ENCODE measurements at regions not wholly inside any gene's neighbourhood (a gene's known extent, or its start where the extent isn't known, plus 50 kb on each side); places are given as distances from the start of the nearest gene placed in this dataset.

DNA sequence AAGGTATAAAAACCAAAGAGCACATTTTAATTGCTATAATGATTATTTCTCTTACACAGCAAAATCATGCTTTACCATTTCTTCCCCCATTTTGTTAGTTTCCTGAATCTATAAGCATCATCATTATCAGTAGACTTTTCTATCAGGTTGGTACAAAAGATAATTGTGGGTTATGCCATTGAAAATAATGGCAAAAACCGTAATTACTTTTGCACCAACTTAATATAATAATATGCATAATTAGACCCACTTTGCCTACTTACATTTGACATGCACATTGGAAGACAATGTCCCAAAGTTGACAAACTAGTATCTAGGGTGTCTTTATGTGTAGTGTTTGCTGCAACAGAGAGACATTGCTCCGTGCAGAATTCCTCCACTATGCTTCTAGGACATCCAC, 594.2 kb downstream of the LMO4 start:
- H3K4me1 ChIP-seq (ENCODE audit: control insufficient read depth in 4 of 4, insufficient read depth in 4 of 4, low read length in 3 of 4), result no peaks in the 10 kb centered on the region
- no peak overlapping the region for H3K27ac ChIP-seq (ENCODE audit: low read depth in 1 of 2, low read length in 2 of 2)
- no peaks in the 10 kb centered on the region for H3K27me3 ChIP-seq (ENCODE audit: control insufficient read depth in 4 of 4, insufficient read depth in 4 of 4, low read length in 3 of 4)
- 89% methylated on average over 2 of the region's 2 CpGs for WGBS
- H3K9me3 ChIP-seq (ENCODE audit: control insufficient read depth in 4 of 4, low read length in 3 of 4), result no peaks in the 10 kb centered on the region
- H3K4me3 ChIP-seq (ENCODE audit: low read depth in 1 of 3, low read length in 3 of 3), result no peak overlapping the region
- DNase-seq (ENCODE audit: low spot score), result no peak
- TF ChIP-seq SP1 (IDR thresholded peaks at IDR 0.05), result no peak
- TF ChIP-seq RAD21 (IDR thresholded peaks at IDR 0.05), result no peak
- no peak for TF ChIP-seq HNF4A (conservative IDR thresholded peaks at IDR 0.05)
- no peak for TF ChIP-seq FOXA2 (IDR thresholded peaks at IDR 0.05)
- TF ChIP-seq, protein P1, sequence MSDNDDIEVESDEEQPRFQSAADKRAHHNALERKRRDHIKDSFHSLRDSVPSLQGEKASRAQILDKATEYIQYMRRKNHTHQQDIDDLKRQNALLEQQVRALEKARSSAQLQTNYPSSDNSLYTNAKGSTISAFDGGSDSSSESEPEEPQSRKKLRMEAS (IDR thresholded peaks at IDR 0.05), result no peak
- no peak for TF ChIP-seq TAF1 (conservative IDR thresholded peaks at IDR 0.05)
- TF ChIP-seq REST (IDR thresholded peaks at IDR 0.05), result no peak
- no peak for TF ChIP-seq GABPA (IDR thresholded peaks at IDR 0.05 in 1 of 2, conservative IDR thresholded peaks at IDR 0.05 in 1 of 2)
- TF ChIP-seq NR2F2 (IDR thresholded peaks at IDR 0.05), result no peak
- TF ChIP-seq CTCF (IDR thresholded peaks at IDR 0.05; ENCODE audit: low read depth, low read length, missing input control), result no peak
- no peak for TF ChIP-seq EGR1 (IDR thresholded peaks at IDR 0.05; ENCODE audit: low read depth in 2 of 2)
- no peak for TF ChIP-seq ATF3 (IDR thresholded peaks at IDR 0.05)
- no peak for TF ChIP-seq YY1 (IDR thresholded peaks at IDR 0.05)
- no peak overlapping the region for H3K9ac ChIP-seq (ENCODE audit: low read depth in 1 of 2, low read length in 2 of 2)
- no peaks in the 10 kb centered on the region for H3K36me3 ChIP-seq (ENCODE audit: control insufficient read depth in 4 of 4, insufficient read depth in 3 of 4, low read depth in 1 of 4, low read length in 3 of 4)

DNA sequence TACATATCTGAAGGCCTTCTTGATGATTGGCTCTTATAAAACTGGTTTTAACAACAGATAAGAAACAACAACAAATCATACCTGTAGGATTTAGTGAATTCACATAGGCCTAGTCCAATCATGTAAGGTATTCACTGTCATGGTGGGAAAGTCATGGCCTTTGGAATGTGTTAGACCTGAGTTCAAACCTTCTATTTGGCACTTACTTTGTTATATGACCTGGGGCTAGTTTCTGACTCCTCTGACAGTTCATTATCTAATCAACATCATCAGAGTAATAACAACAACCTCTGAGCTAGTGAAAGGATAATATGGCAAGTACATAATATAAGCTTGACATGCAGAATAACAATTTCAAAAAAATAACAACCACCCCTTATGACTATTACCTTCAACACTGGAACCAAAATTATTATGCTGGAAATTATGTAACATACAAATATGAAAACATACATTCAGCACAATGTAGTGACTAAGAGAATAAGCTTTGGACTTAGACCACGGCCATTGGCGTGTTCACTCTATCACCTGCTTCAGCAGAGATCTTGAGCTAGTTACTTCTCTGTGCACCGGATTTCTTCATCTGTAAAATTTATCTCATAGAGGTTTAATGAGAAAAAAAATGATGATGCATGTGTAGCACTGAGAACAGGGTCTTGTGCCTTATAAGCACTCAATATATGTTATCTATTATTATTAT, 597.6 kb downstream of the LMO4 start:
- Histone ChIP-seq H3K9ac (ENCODE audit: low read depth in 1 of 2, low read length in 2 of 2) (no peak overlapping the region), H3K4me3 (ENCODE audit: low read depth in 1 of 3, low read length in 3 of 3) (no peak overlapping the region), H3K4me1 (ENCODE audit: control insufficient read depth in 4 of 4, insufficient read depth in 4 of 4, low read length in 3 of 4) (peaks cover 0 to 9% (median 2%) of the 10 kb centered on the region in 4 donors), H3K27ac (ENCODE audit: low read depth in 1 of 2, low read length in 2 of 2) (no peak overlapping the region), H3K9me3 (ENCODE audit: control insufficient read depth in 4 of 4, low read length in 3 of 4) (no peaks in the 10 kb centered on the region), H3K36me3 (ENCODE audit: control insufficient read depth in 4 of 4, insufficient read depth in 3 of 4, low read depth in 1 of 4, low read length in 3 of 4) (no peaks in the 10 kb centered on the region), H3K27me3 (ENCODE audit: control insufficient read depth in 4 of 4, insufficient read depth in 4 of 4, low read length in 3 of 4) (no peaks in the 10 kb centered on the region)
- no peak for DNase-seq (ENCODE audit: low spot score)
- TF ChIP-seq HNF4A (conservative IDR thresholded peaks at IDR 0.05), result no peak
- no peak for TF ChIP-seq TAF1 (conservative IDR thresholded peaks at IDR 0.05)
- TF ChIP-seq, protein P2, sequence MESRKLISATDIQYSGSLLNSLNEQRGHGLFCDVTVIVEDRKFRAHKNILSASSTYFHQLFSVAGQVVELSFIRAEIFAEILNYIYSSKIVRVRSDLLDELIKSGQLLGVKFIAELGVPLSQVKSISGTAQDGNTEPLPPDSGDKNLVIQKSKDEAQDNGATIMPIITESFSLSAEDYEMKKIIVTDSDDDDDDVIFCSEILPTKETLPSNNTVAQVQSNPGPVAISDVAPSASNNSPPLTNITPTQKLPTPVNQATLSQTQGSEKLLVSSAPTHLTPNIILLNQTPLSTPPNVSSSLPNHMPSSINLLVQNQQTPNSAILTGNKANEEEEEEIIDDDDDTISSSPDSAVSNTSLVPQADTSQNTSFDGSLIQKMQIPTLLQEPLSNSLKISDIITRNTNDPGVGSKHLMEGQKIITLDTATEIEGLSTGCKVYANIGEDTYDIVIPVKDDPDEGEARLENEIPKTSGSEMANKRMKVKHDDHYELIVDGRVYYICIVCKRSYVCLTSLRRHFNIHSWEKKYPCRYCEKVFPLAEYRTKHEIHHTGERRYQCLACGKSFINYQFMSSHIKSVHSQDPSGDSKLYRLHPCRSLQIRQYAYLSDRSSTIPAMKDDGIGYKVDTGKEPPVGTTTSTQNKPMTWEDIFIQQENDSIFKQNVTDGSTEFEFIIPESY (IDR thresholded peaks at IDR 0.05), result no peak
- TF ChIP-seq RXRA (IDR thresholded peaks at IDR 0.05), result no peak
- TF ChIP-seq GABPA (IDR thresholded peaks at IDR 0.05 in 1 of 2, conservative IDR thresholded peaks at IDR 0.05 in 1 of 2), result no peak
- TF ChIP-seq FOXA1 (IDR thresholded peaks at IDR 0.05), result no peak
- TF ChIP-seq SP1 (IDR thresholded peaks at IDR 0.05), result no peak
- TF ChIP-seq FOXA2 (IDR thresholded peaks at IDR 0.05), result no peak
- TF ChIP-seq HNF4G (IDR thresholded peaks at IDR 0.05), result no peak
- 96% methylated on average over 3 of the region's 3 CpGs for WGBS
